ENCODE measurements at regions not wholly inside any gene's neighbourhood (a gene's known extent, or its start where the extent isn't known, plus 50 kb on each side); places are given as distances from the start of the nearest gene placed in this dataset.

GRCh38 chr20:19041787-19042186, 170.7 kb upstream of the SLC24A3 start:
- no peak for TF ChIP-seq CTCF (IDR thresholded peaks at IDR 0.05)
- no peak for TF ChIP-seq POLR2A (IDR thresholded peaks at IDR 0.05)

Data from heart left ventricle (tissue), 13 donors.